H1 (cell line): ENCODE measurements at regions not wholly inside any gene's neighbourhood (a gene's known extent, or its start where the extent isn't known, plus 50 kb on each side); places are given as distances from the start of the nearest gene placed in this dataset.

Experiments used
- CTCF ChIA-PET: fragments of 300-600 bp; sonication (Branson Sonifier 250); formaldehyde crosslinking; loops from one replicate; lab custom pipeline; 2021; ENCODE audit not compliant: partially characterized antibody; lab: Charles Lee
- POLR2A ChIA-PET: fragments of 300-600 bp; sonication (Branson Sonifier 250); formaldehyde crosslinking; loops from one replicate; lab custom pipeline; 2021; ENCODE audit warnings: inconsistent platforms; ENCODE audit not compliant: partially characterized antibody; lab: Charles Lee
- DNase-seq, 2 experiments: peaks; one replicate each; pipeline versions ENCODE4 v3.0.0 to v3.0.0-alpha.2; 2010 to 2022; ENCODE audit warnings: low spot score in 2 of 2, low read depth in 1 of 2, mixed read lengths in 1 of 2
- FAIRE-seq: peaks from 2 replicates; lab custom pipeline; 2011; peaks lifted over from hg19 to GRCh38; lab: Jason Lieb, UNC
- H2AFZ ChIP-seq: 2 replicates; pipeline ENCODE4 v1.8.1; 2012; ENCODE audit warnings: low read length, inconsistent platforms
- H2AK5ac ChIP-seq: 2 replicates; pipeline ENCODE4 v1.6.1; 2013; ENCODE audit warnings: low read depth, low read length
- H2BK120ac ChIP-seq: replicated peaks from 2 replicates; pipeline ENCODE3; 2013; ENCODE audit warnings: low read depth, low read length, inconsistent platforms
- H2BK12ac ChIP-seq: 2 replicates; pipeline ENCODE4 v1.6.1; 2013; ENCODE audit warnings: low read depth, low read length
- H2BK15ac ChIP-seq: 2 replicates; pipeline ENCODE4 v1.6.1; 2013; ENCODE audit warnings: low read length
- H2BK20ac ChIP-seq: 2 replicates; pipeline ENCODE4 v1.6.1; 2013; ENCODE audit warnings: low read length
- H2BK5ac ChIP-seq: 2 replicates; pipeline ENCODE4 v1.6.1; 2013; ENCODE audit warnings: low read depth, low read length
- H3K14ac ChIP-seq: 2 replicates; pipeline ENCODE4 v1.6.1; 2013; ENCODE audit warnings: inconsistent platforms; ENCODE audit not compliant: insufficient read length
- H3K18ac ChIP-seq: 2 replicates; pipeline ENCODE4 v1.6.1; 2013; ENCODE audit warnings: low read length; ENCODE audit errors: extremely low read depth
- H3K23ac ChIP-seq: 2 replicates; pipeline ENCODE4 v1.6.1; 2013; ENCODE audit warnings: inconsistent platforms; ENCODE audit not compliant: insufficient read length
- H3K23me2 ChIP-seq: 2 replicates; pipeline ENCODE4 v1.6.1; 2013; ENCODE audit warnings: low read depth, low read length
- H3K27ac ChIP-seq: 2 replicates; pipeline ENCODE4 v1.6.1; 2011; ENCODE audit warnings: low read depth, low read length, inconsistent platforms
- H3K27me3 ChIP-seq, 4 experiments: replicated peaks in 1 of 4; 1 replicate in 1 of 4; 2 replicates in 3 of 4; pipeline versions ENCODE4 v1.6.1 to v1.8.1; 2011 to 2013; ENCODE audit warnings: low read length in 3 of 4, mild to moderate bottlenecking in 3 of 4, inconsistent platforms in 2 of 4, mixed read lengths in 2 of 4, moderate library complexity in 1 of 4; ENCODE audit not compliant: control insufficient read depth in 3 of 4, insufficient read depth in 3 of 4; ENCODE audit errors: extremely low read depth in 1 of 4
- H3K36me3 ChIP-seq, 4 experiments: 2 replicates each; pipeline versions ENCODE4 v1.6.1 to v1.8.1; 2011 to 2013; ENCODE audit warnings: mild to moderate bottlenecking in 4 of 4, low read length in 3 of 4, moderate library complexity in 2 of 4, control low read depth in 1 of 4, inconsistent platforms in 1 of 4; ENCODE audit not compliant: insufficient read depth in 4 of 4, control insufficient read depth in 2 of 4
- H3K4ac ChIP-seq: replicated peaks from 2 replicates; pipeline ENCODE3; 2013; ENCODE audit warnings: low read length, low read depth, mixed read lengths, inconsistent platforms; ENCODE audit not compliant: insufficient read length
- H3K4me1 ChIP-seq, 4 experiments: replicated peaks in 1 of 4; 1 replicate in 1 of 4; 2 replicates in 3 of 4; pipeline versions ENCODE4 v1.6.1 to v1.8.1; 2011 to 2013; ENCODE audit warnings: low read length in 3 of 4, inconsistent platforms in 2 of 4, mixed read lengths in 1 of 4; ENCODE audit not compliant: insufficient read depth in 4 of 4, control insufficient read depth in 3 of 4
- H3K4me2 ChIP-seq, 2 experiments: 2 replicates each; pipeline versions ENCODE4 v1.6.1 to v1.8.1; 2011 to 2013; ENCODE audit warnings: low read depth in 2 of 2, low read length in 2 of 2, control low read depth in 1 of 2, inconsistent platforms in 1 of 2, mild to moderate bottlenecking in 1 of 2; ENCODE audit not compliant: insufficient read depth in 1 of 2
- H3K4me3 ChIP-seq, 4 experiments: fragments of 200-600, 300-600 bp in 1 of 4; sonication (generic), shearing (Covaris generic), sonication (Bioruptor Twin) in 1 of 4; 2 replicates each; pipeline versions ENCODE4 v1.5.1 to v1.8.1; 2011 to 2016; ENCODE audit warnings: low read length in 4 of 4, low read depth in 3 of 4, control low read depth in 2 of 4, inconsistent platforms in 2 of 4, mild to moderate bottlenecking in 2 of 4, mixed read lengths in 1 of 4, moderate library complexity in 1 of 4; ENCODE audit not compliant: insufficient read depth in 2 of 4; ENCODE audit errors: extremely low read depth in 1 of 4
- H3K56ac ChIP-seq: replicated peaks from 2 replicates; pipeline ENCODE3; 2013; ENCODE audit warnings: low read depth, mild to moderate bottlenecking, mixed read lengths, low read length, inconsistent platforms; ENCODE audit not compliant: insufficient read length
- H3K79me1 ChIP-seq: 2 replicates; pipeline ENCODE4 v1.6.1; 2013; ENCODE audit warnings: low read depth, low read length, control low read depth
- H3K79me2 ChIP-seq, 2 experiments: 2 replicates each; pipeline versions ENCODE4 v1.6.1 to v1.8.1; 2012 to 2013; ENCODE audit warnings: low read length in 2 of 2, mild to moderate bottlenecking in 2 of 2, inconsistent platforms in 1 of 2; ENCODE audit not compliant: insufficient read depth in 2 of 2, control insufficient read depth in 1 of 2
- H3K9ac ChIP-seq, 4 experiments: replicated peaks in 1 of 4; 1 replicate in 1 of 4; 2 replicates in 3 of 4; pipeline versions ENCODE4 v1.6.1 to v1.8.1; 2011 to 2013; ENCODE audit warnings: low read depth in 3 of 4, low read length in 3 of 4, control low read depth in 2 of 4, mild to moderate bottlenecking in 2 of 4, moderate library complexity in 2 of 4, inconsistent platforms in 1 of 4; ENCODE audit errors: extremely low read depth in 1 of 4
- H3K9me3 ChIP-seq, 2 experiments: 2 replicates each; pipeline versions ENCODE4 v1.6.1 to v1.8.1; 2012 to 2013; ENCODE audit warnings: mild to moderate bottlenecking in 2 of 2, moderate library complexity in 2 of 2, control low read depth in 1 of 2, inconsistent platforms in 1 of 2, low read depth in 1 of 2, low read length in 1 of 2, mixed read lengths in 1 of 2; ENCODE audit not compliant: insufficient read depth in 2 of 2
- H4K20me1 ChIP-seq, 2 experiments: replicated peaks in 1 of 2; 2 replicates each; pipeline versions ENCODE3 to v1.8.1; 2011 to 2013; ENCODE audit warnings: inconsistent platforms in 2 of 2, low read length in 2 of 2, mild to moderate bottlenecking in 1 of 2; ENCODE audit not compliant: insufficient read depth in 2 of 2, control insufficient read depth in 1 of 2
- H4K5ac ChIP-seq: 2 replicates; pipeline ENCODE4 v1.6.1; 2013; ENCODE audit warnings: low read length, low read depth, mixed read lengths, inconsistent platforms; ENCODE audit not compliant: insufficient read length
- H4K8ac ChIP-seq: 2 replicates; pipeline ENCODE4 v1.8.0; 2013; ENCODE audit warnings: mild to moderate bottlenecking, moderate library complexity, low read length, inconsistent platforms; ENCODE audit not compliant: insufficient read depth; ENCODE audit errors: extremely low read depth
- H4K91ac ChIP-seq: replicated peaks from 2 replicates; pipeline ENCODE3; 2013; ENCODE audit warnings: low read length, mixed read lengths, inconsistent platforms; ENCODE audit not compliant: insufficient read length
- CBX8 ChIP-seq: fragments of 300-800, 300-1000 bp; sonication (generic); IDR thresholded peaks from 2 replicates; pipeline ENCODE4 v1.7.1; 2016; ENCODE audit warnings: low read depth, low read length, borderline replicate concordance
- FOSL1 ChIP-seq: IDR thresholded peaks from 2 replicates; pipeline ENCODE4 v1.6.1; 2011; ENCODE audit warnings: mild to moderate bottlenecking, low read depth, low read length, moderate library complexity; ENCODE audit not compliant: insufficient read depth
- RXRA ChIP-seq: IDR thresholded peaks from 2 replicates; pipeline ENCODE4 v1.6.1; 2011; ENCODE audit warnings: low read depth, mild to moderate bottlenecking, low read length, moderate library complexity; ENCODE audit not compliant: insufficient read depth
- TAF7 ChIP-seq: optimal IDR thresholded peaks from 2 replicates; pipeline ENCODE3; 2011; ENCODE audit warnings: low read depth, mild to moderate bottlenecking, inconsistent platforms, low read length, moderate library complexity, borderline replicate concordance
- WGBS, 2 experiments: shearing (Covaris generic) in 1 of 2; methylation state at CpG; one replicate each; pipeline versions ENCODE4 v1.1.6 to v1.1.7; 2013 to 2015; ENCODE audit warnings: low lambda C conversion rate in 2 of 2, mixed read lengths in 2 of 2, inconsistent platforms in 1 of 2, low coverage in 1 of 2, missing lambda C conversion rate in 1 of 2; ENCODE audit not compliant: insufficient replicate concordance in 2 of 2, insufficient coverage in 1 of 2, insufficient read length in 1 of 2; ENCODE audit errors: extremely low coverage in 1 of 2, missing lambda C conversion rate in 1 of 2; 5-methylcytosine and 5-hydroxymethylcytosine counted together

DNA sequence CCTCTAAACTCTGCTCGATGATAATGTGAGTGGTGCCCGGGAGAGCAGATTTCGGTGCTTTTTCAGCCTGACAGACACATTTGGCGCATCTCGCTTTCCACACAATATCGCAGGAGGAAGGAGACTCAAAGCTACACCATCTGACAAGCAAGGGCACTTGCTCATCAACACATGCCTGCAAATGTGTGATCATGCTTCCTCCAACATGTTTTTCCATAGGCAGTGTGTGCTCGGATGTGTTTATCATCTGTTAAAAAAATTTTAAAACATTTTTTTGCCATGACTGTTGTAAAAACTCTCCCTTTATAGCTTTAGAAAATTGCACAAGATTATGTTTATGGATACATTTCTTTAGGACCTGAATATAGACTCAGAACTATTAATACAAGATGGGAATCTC is 170.3 kb upstream of the PUDP start:
- Histone ChIP-seq H3K27ac (no peak overlapping the region), H3K56ac (no peak overlapping the region), H3K18ac (no peak overlapping the region), H3K36me3 (no peaks in the 10 kb centered on the region), H3K4me1 (peaks cover 0 to 4% (median under 1%) of the 10 kb centered on the region in 4 experiments; a peak in 2 of 7 replicates), H2AFZ (no peak overlapping the region), H4K5ac (no peak overlapping the region), H4K8ac (no peak overlapping the region), H3K27me3 (no peaks in the 10 kb centered on the region), H3K23ac (no peak overlapping the region)
- POLR2A ChIA-PET, result no interaction called here
- DNase-seq, result no peak
- no peak for TF ChIP-seq RXRA
- no peak for TF ChIP-seq TAF7
- no peak for TF ChIP-seq FOSL1
- TF ChIP-seq CBX8, result no peak
- TF ChIP-seq, all 59 proteins: peak for 0
- Histone ChIP-seq H3K4me2 (no peak overlapping the region), H3K9me3 (no peaks in the 10 kb centered on the region), H3K4me3 (no peak overlapping the region), H3K79me2 (no peaks in the 10 kb centered on the region), H3K79me1 (no peaks in the 10 kb centered on the region), H2BK15ac (no peak overlapping the region), H2BK12ac (no peak overlapping the region), H3K4ac (no peak overlapping the region), H2BK120ac (no peak overlapping the region), H4K20me1 (no peaks in the 10 kb centered on the region), H2BK5ac (no peak overlapping the region), H3K9ac (no peak overlapping the region), H4K91ac (no peak overlapping the region), H2AK5ac (no peak overlapping the region), H3K23me2 (no peaks in the 10 kb centered on the region), H2BK20ac (no peak overlapping the region), H3K14ac (no peak overlapping the region)
- 91% methylated on average over 7 of the region's 7 CpGs; no CpG with 5 or more reads in 1 of the 2 experiments for WGBS, 2 experiments
- no peak for FAIRE-seq
- CTCF ChIA-PET, result interaction anchor here (0.8 to 1.2 kb wide), 4 partner anchors 12 to 82 kb away, joined by 3 read pairs; no protein-coding TSS in a partner anchor
